ENCODE measurements at regions not wholly inside any gene's neighbourhood (a gene's known extent, or its start where the extent isn't known, plus 50 kb on each side); places are given as distances from the start of the nearest gene placed in this dataset.

DNA sequence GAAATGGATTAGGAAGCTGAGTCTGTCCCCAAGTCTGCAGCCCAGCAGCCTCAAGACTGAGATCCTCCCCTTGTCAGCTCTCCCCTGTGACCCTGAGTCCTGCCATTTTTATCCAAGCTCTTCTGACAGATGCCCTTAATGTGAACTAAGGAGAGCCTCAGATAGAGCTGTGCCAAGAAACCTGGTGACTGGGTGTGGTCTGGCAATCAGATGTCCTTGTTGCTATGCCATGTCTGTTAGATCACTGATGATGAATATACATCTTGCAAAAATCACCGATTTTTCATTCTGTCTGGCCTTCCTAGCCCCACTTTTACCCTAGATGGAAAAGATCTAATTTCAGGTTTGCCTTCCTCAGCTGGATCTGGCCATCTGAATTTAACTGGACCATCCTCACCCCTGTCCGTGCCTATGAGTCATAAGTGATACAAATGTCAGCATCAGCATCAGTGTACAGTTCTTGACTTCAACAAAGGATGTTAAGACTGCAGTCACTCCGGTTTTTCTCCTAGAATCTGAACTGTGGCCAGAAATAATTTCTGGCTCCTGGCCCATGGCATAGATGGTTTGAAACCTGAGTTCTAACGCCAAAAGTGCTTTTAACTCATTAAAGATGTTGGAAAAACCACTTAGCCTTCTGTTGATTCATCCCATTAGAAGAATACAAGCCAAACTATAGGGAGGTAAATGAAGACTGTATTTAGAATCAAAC lies 61.2 kb upstream of the GRIP1 start:
- CTCF ChIA-PET (ENCODE audit: low intra/inter-chr PET ratio) = no interaction called here
- no peak for FAIRE-seq
- 0% methylated on average over 3 of the region's 4 CpGs for WGBS (ENCODE audit: insufficient coverage, low coverage, missing lambda C conversion rate)

DNA sequence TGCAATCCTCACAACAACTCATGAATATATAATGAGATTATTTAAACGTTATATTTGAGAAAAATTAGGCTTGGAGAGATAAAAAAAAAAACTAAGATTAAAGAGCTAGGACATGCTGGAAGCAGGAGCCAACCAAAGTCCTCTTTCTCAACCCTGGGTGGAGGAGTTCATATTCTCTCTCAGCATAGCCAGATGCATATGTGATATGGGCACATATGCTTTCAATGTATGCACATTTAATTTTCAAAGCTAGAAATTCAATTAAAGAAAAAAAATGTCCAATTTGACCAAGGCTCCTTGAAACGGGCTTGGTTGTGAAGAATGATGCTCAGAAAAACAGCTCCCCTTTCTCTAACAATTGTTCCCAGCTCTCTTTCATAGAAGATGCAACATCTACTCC lies 61.9 kb upstream of the GRIP1 start:
- ChIA-PET CTCF (ENCODE audit: low intra/inter-chr PET ratio) (no interaction called here), POLR2A (interaction anchor here (0.8 kb wide), 1 partner anchor 107 kb away, joined by 3 read pairs; no protein-coding TSS in a partner anchor)
- Histone ChIP-seq H3K4me3 (no peak overlapping the region), H3K27ac (ENCODE audit: extremely low read depth, low read depth, low read length) (no peak overlapping the region), H3K4me1 (replicated peaks in 1 of 2; ENCODE audit: control insufficient read depth in 2 of 2, insufficient read depth in 2 of 2, low read length in 2 of 2) (no peaks in the 10 kb centered on the region), H4K20me1 (replicated peaks; ENCODE audit: control insufficient read depth, insufficient read depth, low read length) (no peaks in the 10 kb centered on the region), H2AFZ (ENCODE audit: low read depth, low read length) (no peak overlapping the region), H3K9me1 (ENCODE audit: control insufficient read depth, insufficient read depth, low read length) (no peaks in the 10 kb centered on the region), H3K27me3 (ENCODE audit: control insufficient read depth in 2 of 2, insufficient read depth in 2 of 2, low read length in 2 of 2) (no peaks in the 10 kb centered on the region), H3K36me3 (ENCODE audit: control insufficient read depth, insufficient read depth, low read length) (no peaks in the 10 kb centered on the region), H3K9ac (ENCODE audit: insufficient read depth in 1 of 2, low read depth in 2 of 2, low read length in 2 of 2) (no peak overlapping the region), H3K4me2 (ENCODE audit: insufficient read depth, low read length) (no peak overlapping the region), H3K79me2 (ENCODE audit: control insufficient read depth, insufficient read depth, low read length) (no peaks in the 10 kb centered on the region), H3K9me3 (replicated peaks; ENCODE audit: control insufficient read depth, insufficient read depth, low read depth, low read length) (no peaks in the 10 kb centered on the region)
- FAIRE-seq (no peak), DNase-seq (ENCODE audit: extremely low read depth in 1 of 4, low spot score in 3 of 4) (no peak), ATAC-seq (no peak)
- 0% methylated on average over 2 of the region's 2 CpGs for WGBS (ENCODE audit: insufficient coverage, low coverage, missing lambda C conversion rate)
- no TSS peak for BruUV-seq (replicated peaks)
- intact Hi-C loops (cut with micrococcal nuclease) (no loop called here), in situ Hi-C loops (cut with MboI) (no loop called here)
- no peak for TF ChIP-seq ZNF324 (CRISPR knock-in tag; IDR thresholded peaks at IDR 0.05)
- no peak for TF ChIP-seq RBM34 (IDR thresholded peaks at IDR 0.05; ENCODE audit: borderline replicate concordance, insufficient read depth, low read length)
- TF ChIP-seq ZNF121 (CRISPR knock-in tag; conservative IDR thresholded peaks at IDR 0.05) = no peak
- TF ChIP-seq ZNF76 (CRISPR knock-in tag; IDR thresholded peaks at IDR 0.05; ENCODE audit: borderline replicate concordance) = no peak
- TF ChIP-seq U2AF2 (optimal IDR thresholded peaks at IDR 0.05; ENCODE audit: low read depth, low read length) = no peak
- no peak for TF ChIP-seq SLC30A9 (CRISPR knock-in tag; IDR thresholded peaks at IDR 0.05)
- no peak for TF ChIP-seq CREM (IDR thresholded peaks at IDR 0.05; ENCODE audit: low read depth)
- TF ChIP-seq, protein P1, sequence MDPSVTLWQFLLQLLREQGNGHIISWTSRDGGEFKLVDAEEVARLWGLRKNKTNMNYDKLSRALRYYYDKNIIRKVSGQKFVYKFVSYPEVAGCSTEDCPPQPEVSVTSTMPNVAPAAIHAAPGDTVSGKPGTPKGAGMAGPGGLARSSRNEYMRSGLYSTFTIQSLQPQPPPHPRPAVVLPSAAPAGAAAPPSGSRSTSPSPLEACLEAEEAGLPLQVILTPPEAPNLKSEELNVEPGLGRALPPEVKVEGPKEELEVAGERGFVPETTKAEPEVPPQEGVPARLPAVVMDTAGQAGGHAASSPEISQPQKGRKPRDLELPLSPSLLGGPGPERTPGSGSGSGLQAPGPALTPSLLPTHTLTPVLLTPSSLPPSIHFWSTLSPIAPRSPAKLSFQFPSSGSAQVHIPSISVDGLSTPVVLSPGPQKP (CRISPR knock-in tag; IDR thresholded peaks at IDR 0.05) = no peak
- TF ChIP-seq POLR2AphosphoS2 (IDR thresholded peaks at IDR 0.05; ENCODE audit: low read length) = no peak
- TF ChIP-seq CCNT2 (IDR thresholded peaks at IDR 0.05; ENCODE audit: borderline replicate concordance, extremely low read depth, insufficient read length, low read depth, low read length) = no peak
- TF ChIP-seq, protein P2, sequence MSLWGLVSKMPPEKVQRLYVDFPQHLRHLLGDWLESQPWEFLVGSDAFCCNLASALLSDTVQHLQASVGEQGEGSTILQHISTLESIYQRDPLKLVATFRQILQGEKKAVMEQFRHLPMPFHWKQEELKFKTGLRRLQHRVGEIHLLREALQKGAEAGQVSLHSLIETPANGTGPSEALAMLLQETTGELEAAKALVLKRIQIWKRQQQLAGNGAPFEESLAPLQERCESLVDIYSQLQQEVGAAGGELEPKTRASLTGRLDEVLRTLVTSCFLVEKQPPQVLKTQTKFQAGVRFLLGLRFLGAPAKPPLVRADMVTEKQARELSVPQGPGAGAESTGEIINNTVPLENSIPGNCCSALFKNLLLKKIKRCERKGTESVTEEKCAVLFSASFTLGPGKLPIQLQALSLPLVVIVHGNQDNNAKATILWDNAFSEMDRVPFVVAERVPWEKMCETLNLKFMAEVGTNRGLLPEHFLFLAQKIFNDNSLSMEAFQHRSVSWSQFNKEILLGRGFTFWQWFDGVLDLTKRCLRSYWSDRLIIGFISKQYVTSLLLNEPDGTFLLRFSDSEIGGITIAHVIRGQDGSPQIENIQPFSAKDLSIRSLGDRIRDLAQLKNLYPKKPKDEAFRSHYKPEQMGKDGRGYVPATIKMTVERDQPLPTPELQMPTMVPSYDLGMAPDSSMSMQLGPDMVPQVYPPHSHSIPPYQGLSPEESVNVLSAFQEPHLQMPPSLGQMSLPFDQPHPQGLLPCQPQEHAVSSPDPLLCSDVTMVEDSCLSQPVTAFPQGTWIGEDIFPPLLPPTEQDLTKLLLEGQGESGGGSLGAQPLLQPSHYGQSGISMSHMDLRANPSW (CRISPR knock-in tag; IDR thresholded peaks at IDR 0.05) = no peak

More for the DNA sequence above, 61.2 kb upstream of the GRIP1 start:
- no peaks in the 10 kb centered on the region for H3K27me3 ChIP-seq (ENCODE audit: control insufficient read depth in 2 of 2, insufficient read depth in 2 of 2, low read length in 2 of 2)
- POLR2A ChIA-PET = interaction anchor here (0.7 to 0.8 kb wide), 2 partner anchors 106 to 343 kb away, joined by 3 read pairs; no protein-coding TSS in a partner anchor
- H3K9ac ChIP-seq (ENCODE audit: insufficient read depth in 1 of 2, low read depth in 2 of 2, low read length in 2 of 2) = no peak overlapping the region
- intact Hi-C loops (cut with micrococcal nuclease) = no loop called here
- H3K9me1 ChIP-seq (ENCODE audit: control insufficient read depth, insufficient read depth, low read length) = no peaks in the 10 kb centered on the region
- no peaks in the 10 kb centered on the region for H3K9me3 ChIP-seq (replicated peaks; ENCODE audit: control insufficient read depth, insufficient read depth, low read depth, low read length)
- H3K36me3 ChIP-seq (ENCODE audit: control insufficient read depth, insufficient read depth, low read length) = no peaks in the 10 kb centered on the region
- no peak overlapping the region for H3K4me3 ChIP-seq
- H3K27ac ChIP-seq (ENCODE audit: extremely low read depth, low read depth, low read length) = no peak overlapping the region
- no TSS peak for BruUV-seq (replicated peaks)
- no peaks in the 10 kb centered on the region for H3K79me2 ChIP-seq (ENCODE audit: control insufficient read depth, insufficient read depth, low read length)
- no peak for TF ChIP-seq HLTF (IDR thresholded peaks at IDR 0.05)
- no peak for TF ChIP-seq SPI1 (IDR thresholded peaks at IDR 0.05; ENCODE audit: borderline replicate concordance, low read depth, low read length)
- no peak for TF ChIP-seq ZNF316 (IDR thresholded peaks at IDR 0.05)
- TF ChIP-seq SMARCC2 (IDR thresholded peaks at IDR 0.05; ENCODE audit: low read depth) = no peak
- in situ Hi-C loops (cut with MboI) = no loop called here
- no peaks in the 10 kb centered on the region for H4K20me1 ChIP-seq (replicated peaks; ENCODE audit: control insufficient read depth, insufficient read depth, low read length)
- no peak overlapping the region for H3K4me2 ChIP-seq (ENCODE audit: insufficient read depth, low read length)
- DNase-seq (ENCODE audit: extremely low read depth in 1 of 4, low spot score in 3 of 4) (no peak), ATAC-seq (no peak)
- H3K4me1 ChIP-seq (replicated peaks in 1 of 2; ENCODE audit: control insufficient read depth in 2 of 2, insufficient read depth in 2 of 2, low read length in 2 of 2) = no peaks in the 10 kb centered on the region
- no peak overlapping the region for H2AFZ ChIP-seq (ENCODE audit: low read depth, low read length)

All from K562 (cell line).